Stimulated activated CD4-positive, alpha-beta T cell treated with anti-CD3 and anti-CD28 coated beads, Interleukin-15, amount 100 ng/mL, for 24 hours (primary cell): ENCODE measurements at regions not wholly inside any gene's neighbourhood (a gene's known extent, or its start where the extent isn't known, plus 50 kb on each side); places are given as distances from the start of the nearest gene placed in this dataset.
"Not testable (repeated sequence)": the region's sequence is repeated elsewhere in the genome, so short reads cannot be mapped to it uniquely, and the experiment has no call there.

Source experiments
- DNase-seq: peaks from one replicate; pipeline ENCODE4 v3.0.0-alpha.2; 2020

DNA sequence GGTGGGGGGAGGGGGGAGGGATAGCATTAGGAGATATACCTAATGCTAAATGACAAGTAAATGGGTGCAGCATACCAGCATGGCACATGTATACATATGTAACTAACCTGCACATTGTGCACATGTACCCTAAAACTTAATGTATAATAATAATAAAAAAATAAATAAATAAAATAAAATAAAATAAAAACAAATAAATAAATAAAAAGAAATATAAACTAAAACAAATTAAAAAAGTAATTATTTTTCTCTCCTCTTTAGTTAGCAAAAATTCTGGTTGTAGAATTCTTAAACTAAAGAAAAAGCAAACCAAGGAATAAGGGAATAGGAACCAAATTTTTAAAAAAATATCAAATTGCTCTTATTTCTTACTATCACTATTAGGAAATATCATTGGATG, 267.3 kb downstream of the CCER1 start:
- not testable (repeated sequence) for DNase-seq

DNA sequence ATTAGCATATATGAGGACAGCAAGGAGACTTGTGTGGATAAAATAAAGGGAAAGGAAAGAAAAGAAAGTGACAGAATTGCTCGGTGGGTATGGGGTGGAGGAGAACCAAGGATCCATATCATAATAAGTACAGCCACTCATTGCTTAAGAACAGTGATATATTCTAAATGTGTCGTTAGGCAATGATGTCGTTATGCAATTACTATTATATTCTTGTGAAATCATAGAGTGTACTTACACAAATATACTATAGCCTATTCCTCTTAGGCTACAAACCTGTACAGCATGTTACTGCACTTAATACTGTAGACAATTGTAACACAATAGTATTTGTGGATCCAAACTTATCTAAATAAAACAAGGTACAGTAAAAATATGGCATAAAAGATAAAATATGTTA, 271.1 kb downstream of the CCER1 start:
- no peak for DNase-seq

DNA sequence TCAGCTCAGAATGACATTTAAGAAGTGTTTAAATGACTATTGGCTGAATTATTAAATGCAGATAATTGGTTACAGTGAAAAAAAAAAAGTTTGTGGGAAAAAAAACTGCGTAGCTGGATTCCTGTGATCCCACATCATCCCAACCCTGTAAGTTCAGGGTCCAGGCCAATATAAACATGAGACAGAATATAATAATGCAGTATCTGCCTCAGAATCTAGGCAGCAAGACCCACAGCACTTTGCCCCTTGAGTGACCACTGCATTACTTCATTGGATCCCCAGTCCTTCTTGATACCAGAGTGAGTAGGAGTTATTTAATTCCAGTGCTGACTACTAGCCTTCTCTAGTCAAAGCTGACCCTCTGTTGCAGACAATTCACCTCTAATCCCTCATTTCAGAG, 272.6 kb downstream of the CCER1 start:
- DNase-seq, result no peak

DNA sequence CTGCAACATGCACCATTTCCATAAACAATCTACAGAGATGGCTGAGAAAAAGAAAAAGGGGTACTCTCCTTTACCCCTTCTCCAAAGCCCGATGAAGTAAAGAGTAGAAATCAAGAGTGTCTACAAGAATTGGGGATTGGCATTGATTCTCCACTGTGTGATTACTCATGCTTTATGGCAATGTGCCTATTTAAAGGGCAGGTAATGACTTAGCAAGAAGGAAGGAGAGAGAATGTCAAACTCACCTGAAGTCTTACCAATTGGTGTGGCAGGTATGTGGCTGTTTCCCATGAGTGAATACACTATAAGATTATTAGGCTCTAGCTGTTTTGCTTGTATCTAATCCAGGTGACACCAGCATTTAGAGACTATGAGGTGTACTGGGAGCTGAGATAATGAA, 275.3 kb downstream of the CCER1 start:
- DNase-seq, result no peak

DNA sequence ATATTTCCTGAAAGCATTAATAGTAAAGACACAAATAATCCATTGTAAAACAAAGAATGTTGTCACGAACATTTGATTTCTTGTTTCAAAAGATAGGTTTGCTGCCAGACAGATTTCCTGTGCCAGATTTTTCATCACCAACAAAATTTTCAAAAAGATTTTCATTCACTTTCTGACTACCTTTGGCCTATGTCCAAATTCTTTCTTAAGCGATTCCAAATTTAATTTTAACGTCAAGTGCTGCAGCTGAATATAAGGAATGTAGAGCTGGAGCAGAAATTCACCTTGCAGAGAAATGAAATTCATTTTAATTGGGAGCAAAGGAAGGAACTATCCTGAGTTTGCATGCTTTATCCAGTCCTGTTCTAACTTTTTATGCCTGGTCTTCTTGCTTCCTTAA, 277.4 kb downstream of the CCER1 start:
- DNase-seq, result no peak

DNA sequence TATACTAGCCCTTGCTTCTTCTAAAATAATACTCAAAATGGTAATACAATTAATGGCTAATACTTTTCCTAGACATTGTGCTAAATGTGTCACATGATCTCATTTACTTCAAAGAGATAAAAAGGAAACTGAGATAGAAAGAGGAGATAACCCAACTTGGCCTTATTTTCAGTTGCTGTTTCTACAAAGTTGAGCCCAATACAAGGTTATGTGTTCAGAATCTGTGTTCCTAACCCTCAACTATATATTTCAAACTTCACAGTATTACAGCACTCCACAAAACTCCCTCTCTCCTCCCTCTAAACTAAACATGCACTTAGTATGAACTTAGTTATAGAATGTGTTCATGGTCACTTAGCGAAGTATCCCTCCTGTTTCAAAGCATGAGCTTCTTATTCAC, 277.9 kb downstream of the CCER1 start:
- DNase-seq, result no peak

DNA sequence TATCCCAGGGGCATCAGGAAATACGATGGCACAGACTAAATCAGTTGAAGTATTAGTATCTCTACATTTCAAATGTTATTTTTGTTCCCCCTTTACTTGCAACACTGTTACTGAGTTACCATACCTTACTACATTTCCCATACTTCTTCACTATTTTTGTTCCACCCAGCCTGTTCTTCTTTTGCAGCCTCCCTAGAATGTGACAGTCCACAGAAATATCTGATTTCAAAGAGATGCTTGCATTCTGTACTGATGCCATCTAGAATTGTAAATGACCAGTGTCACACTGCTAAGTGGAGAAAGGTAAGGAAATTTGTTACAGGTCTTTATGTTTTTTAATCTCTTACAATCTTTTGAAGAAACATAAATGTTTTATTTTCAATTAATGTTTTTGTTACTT, 279.9 kb downstream of the CCER1 start:
- DNase-seq, result no peak

DNA sequence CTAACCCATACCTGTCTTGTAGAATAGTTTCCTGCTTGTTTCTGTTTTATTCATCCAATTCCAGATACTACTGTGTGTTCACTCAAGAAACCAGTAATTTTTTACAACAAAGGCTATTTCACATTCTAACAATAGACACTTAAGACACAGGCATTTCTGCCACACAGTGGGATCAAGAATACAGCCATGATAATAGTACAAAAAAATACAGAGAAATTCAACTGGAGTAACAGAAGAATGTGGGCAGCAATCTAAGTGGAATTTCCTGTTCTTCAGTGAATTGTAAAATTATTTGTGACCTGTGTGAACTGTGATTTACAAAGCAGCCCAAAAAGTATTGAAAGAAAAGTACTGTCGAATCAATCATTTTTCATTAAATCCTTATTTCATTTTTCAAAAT, 282.9 kb downstream of the CCER1 start:
- no peak for DNase-seq

DNA sequence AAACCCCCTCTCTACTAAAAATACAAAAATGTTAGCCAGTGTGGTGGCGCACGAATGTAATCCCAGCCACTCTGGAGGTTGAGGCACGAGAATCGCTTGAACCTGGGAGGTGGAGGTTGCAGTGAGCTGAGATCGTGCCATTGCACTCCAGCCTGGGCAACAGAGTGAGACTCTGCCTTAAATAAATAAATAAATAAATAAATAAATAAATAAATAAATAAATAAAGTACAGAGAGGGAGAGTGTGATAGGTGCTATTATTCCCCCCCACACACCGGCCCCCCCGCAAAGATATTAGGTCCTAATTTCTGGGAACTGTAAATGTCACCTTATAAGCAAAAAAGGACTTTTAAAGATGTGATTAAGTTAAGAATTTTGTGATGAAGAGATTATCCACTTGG, 291.0 kb downstream of the CCER1 start:
- not testable (repeated sequence) for DNase-seq

DNA sequence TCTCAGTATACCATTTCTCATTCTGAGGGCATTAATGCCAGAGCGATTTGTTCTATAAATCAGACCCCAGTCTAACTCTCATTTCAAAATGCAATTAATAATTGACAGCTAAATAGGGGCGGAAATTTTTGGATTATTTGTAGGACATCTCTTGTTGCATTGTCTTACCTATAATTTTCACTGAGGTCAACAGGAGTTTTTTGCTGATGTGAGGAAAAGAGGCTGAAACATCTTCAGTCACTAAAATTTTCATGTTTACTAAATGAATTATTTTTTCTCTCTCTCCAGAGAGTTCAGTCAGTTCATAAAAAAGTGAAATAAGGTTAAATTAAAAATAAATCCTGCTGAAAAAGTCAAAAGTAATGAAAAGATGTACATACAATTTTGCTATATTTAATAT, 295.9 kb downstream of the CCER1 start:
- DNase-seq, result no peak

DNA sequence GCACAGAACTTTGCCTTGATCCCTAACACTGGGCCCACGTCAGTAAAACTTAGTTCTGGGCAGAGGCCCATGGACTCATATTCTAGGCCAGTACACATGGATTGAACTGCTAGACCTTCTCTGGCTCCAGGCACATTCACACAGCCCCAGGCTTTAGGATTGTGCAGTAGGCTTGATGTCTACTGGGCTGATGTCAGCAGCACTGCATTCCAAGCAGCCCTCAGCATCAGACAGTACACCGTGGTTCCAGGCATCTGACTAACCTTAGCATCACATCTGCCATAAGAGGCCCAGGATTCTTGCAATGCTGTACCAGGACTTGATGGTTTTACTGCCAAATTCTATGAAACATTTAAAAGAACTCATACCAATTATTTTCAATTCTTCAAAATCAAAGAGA, 301.9 kb downstream of the CCER1 start:
- DNase-seq, result no peak

DNA sequence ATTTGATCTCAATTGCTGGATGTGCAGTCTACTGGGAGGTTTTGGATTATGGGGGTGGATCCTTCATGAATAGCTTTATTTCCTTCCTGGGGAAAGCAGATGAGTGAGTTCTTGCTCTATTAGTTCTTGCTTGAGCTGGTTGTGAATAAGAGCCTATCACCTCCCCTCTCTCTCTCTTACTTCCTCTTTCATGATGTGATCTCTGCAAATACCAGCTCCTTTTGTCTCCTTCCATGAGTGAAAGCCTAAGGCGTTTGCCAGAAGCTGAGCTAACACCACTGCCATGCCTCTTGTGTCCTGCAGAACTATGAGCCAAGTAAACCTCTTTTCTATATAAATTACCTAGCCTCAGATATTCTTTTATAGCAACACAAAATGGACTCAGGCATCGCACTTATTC, 302.7 kb downstream of the CCER1 start:
- DNase-seq, result no peak

DNA sequence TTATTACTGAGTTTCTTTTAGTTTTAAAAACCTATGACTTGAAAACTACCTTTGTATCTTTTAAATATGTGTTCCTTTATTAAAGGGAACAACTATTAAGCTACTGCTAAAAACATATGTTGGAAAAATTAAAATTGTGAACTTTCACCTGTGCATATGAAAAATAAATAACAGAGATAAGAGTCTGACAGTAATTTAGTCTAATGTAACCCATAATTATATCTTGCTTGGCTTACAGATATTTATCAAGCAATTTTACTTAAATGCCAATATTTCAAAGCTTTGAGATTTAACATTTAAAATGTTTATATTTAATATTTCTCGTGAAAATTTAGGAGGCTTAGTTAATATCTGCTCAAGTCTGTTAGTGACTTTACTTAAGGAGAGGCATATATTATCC, 309.8 kb downstream of the CCER1 start:
- DNase-seq, result no peak

DNA sequence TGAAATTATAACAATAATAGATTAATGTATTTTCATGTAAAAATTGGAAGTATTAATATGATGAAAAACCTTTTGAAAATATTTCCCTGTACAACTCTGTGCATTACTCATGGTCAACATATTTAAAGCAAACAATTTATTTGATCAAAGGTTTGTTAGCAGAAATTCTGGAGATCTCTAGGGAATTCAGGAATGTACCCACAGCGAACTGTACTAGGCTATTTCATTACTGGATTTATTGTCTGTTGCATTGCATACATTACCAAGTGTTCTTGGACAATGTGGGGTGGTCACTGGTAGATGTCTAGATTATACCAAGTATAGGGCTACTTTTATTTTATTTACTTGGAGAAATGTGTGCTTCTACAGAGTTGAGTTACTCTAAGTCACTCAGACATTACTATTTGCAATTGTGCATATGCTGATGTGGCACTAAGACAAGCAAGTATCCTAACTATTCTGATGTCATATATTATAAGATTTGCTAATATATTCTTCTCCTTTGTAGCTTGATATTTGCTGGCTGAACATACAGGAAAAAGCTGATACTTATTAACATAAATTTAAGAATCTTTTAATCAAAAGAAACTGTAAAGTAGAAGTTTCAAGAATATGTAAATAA, 323.3 kb downstream of the CCER1 start:
- no peak for DNase-seq

DNA sequence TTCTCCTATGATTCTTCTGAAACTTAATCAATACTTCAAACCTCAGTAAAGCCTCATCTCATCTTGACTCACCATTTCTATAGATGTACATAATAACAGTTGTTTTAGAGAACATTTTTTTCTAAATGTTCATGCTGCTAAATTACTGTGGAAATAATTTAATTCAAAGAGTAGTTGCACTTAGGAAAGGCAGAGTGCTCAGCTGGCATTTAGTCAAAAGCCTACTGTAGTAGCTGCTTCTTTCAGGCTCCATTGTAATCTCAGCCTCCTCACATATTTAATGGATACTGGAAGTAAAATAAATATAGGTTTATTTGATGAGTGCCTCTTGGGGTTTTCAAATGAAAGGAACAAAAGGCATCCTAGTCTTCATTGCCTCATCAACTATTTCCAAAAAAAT, 325.0 kb downstream of the CCER1 start:
- no peak for DNase-seq

DNA sequence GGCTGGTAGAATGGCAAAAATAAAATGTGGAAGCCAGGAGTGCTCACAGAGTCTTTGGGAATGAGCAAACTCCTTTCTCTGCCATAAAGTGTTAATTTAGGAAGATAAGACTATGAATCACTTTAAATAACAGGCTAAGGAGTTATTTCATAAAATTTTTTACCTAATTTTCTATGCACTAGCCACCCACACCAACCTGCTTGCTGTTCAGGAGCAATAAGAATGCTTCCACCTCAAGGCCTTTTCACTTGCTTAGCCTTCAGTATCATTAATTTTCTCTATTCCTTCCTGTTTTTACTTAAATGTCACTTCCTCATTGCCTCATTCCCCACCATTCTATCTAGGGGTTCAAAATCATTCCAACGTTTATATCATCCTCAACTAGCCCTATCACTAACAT, 326.8 kb downstream of the CCER1 start:
- DNase-seq, result no peak

DNA sequence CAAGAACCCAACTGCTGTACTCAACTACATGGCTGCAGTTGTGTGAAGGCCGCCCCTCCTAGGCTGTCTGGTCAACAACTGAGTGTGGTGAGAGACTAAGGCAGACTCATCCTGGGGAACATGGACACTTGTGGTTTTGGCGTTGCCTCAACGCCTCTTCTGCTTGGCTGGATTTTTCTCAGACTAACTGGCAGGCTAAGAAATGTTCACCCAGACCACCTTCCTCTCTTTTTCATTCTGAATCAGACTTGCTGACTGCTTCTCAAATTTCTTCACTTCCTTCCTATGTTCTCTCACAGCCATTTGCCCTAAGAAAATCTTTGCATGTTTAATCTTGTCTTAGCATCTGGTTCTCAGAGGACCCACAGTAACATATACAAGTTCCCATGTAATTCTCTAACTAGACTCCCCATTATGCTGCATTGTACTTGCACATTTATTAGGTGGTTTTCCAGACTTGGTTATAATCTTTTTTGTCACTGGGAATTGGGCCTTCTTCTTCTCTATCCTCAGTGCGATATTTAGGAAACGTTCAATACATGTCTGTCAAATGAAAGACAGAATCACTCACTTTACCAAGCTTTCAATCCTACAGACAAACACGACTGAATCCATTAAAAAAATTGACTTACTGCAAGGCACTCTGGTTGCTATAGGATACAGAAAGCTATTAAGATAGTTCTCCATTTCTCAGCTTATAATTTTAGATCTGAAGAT, 327.6 kb downstream of the CCER1 start:
- no peak for DNase-seq

DNA sequence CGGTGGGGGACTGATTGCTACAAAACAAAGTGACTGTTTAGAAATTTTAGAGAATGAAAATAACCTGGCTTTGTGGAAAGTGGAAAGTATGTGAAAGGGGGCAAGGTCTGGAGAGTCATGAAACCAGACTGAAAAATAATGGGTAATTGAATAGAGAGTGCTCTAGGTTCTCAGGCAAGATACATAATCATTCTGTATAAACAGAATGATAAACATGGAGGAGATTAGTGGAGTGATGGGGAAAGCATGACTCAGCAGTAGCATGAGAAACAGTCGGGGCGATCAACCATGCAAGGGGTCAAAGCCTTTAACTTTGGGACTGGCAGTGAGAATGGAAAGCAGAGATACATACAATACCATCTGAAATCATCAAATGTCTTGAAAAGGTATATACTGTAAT, 332.5 kb downstream of the CCER1 start:
- no peak for DNase-seq

DNA sequence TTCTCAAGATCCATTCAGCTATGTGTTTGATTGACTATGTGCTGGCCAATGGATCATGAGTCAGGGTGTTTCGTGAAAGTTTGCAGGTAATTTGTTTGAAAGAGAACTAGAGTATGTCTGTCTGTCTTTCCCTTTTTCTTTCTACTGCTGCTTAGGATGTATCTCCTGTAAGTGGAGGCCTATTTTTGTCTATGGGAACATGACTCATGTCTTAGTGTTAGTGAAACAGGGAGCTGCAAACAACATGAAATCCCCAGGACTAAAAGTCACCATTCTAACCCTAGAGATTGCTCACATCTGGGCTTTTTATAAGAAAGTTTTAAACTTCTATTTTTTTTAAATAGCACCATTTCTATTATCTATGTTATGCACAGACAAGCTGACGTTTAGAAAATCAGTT, 333.0 kb downstream of the CCER1 start:
- DNase-seq, result no peak

DNA sequence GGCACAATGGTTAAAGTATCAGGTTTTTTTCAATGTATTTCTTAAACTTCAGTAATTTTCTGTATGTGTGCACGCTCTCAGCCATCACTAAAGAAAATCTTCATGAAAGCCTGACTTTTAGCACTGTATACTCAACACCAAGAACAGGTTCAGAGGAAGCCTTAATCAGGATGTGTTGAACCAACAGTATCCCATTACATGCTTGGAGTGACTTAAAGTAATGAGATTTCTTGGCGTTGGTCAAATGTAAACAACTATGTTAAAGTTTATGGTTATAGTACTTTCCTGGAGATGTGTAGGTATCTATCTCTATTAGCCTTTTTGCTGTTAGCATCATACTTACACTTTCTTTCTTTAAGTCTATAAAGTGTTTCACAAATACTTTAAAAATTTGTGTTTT, 335.0 kb downstream of the CCER1 start:
- no peak for DNase-seq

DNA sequence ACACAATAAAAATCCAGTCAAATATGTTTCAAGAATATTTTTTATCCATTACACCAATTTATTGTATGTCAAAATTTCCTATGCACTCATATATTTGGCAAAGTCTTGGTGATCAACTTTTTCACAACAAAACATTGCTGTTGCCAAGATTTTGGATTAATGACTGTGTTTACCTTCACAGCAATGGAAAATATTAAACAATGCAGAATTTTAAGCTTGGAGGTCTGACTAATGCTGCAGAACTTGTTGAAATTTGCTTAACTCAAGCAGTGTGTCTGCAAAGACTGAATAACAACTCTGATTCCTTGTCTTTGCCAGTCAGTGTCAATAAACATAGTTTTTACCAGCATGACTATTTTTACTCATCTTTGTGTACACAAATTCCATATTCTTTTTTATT, 336.4 kb downstream of the CCER1 start:
- DNase-seq, result no peak

DNA sequence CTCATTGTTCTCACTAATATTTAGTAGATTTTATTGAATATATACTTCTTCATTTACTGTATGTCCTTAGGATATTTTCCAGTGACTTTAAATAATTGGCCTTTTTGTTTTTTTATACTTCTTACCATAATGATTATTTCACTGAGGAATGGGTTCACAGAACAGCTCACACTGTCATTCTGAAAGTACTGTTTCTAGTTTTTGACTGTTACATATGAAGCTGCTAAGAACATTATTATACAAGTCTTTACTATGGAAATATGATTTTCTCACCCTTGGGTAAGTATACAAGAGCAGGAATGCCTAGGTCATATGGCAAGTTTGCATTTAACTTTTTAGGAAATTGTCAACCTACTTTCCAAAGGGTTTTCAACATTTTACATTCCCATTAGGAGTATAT, 343.1 kb downstream of the CCER1 start:
- no peak for DNase-seq

DNA sequence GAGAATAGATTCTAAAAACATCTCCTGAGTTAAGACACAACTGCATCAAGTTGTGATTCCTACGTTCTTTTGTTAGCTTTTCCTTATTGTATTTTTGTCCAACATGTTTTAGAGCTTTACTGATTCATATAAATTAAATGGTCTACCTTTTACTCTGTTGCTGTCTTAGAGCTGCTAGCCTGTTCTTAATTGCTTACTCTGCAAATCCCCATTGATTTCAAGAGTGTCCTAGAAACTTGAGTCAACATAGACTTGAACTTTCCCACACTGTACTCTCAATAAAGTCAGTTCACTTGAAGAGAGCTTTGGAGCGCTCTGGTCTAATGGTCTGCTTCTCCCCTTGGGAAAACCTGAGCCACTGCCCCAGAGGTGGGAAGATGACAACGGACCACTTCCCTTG, 343.9 kb downstream of the CCER1 start:
- DNase-seq, result no peak

DNA sequence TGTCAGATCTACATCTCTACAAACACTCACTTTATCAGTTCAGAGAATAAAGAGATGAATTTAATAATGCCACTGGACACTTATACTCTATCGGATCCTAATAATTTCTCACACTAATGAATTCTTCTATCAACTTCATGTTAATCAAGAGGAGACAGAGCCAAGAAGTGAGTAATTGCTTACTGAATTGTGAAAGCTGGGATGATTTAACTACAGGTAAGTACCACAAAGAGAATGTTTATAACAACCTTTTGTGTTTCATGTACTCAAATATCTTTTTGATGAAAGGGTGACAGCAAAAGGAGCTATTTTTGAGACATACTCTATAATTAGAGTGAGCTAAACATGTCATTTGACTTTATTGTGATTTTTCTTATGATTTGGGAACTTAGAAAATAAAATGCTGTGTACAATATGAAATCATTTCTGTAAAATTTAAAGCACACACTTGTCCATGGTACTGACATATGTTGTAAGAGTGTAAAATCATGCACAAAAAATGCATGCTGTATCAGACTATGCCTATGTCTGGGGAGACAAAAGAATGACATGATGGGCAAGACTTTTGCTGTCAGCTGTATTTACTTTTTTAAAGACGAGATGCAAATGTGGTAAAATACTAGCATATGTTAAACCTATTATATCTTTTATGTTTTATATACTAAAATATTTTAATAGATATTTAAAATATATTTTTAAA, 361.2 kb downstream of the CCER1 start:
- no peak for DNase-seq

DNA sequence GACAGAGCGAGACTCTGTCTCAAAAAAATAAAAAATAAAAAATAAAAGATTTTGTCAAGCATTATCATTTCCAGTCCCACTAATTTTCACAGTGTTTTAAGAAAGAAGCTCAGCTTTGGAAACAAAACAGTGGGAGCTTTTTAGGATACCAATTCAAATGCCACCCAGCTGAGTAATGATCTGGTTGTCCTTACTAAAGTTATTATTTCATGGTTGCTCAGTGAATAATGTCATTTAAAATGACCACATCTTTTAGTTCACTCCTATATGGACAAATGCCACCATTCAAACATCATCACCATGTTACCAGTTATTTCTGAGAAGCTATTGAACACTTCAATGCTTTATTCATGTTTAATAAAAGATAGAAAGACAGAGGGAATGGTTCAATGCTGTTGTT, 365.0 kb downstream of the CCER1 start:
- no peak for DNase-seq
